ENCODE measurements at regions not wholly inside any gene's neighbourhood (a gene's known extent, or its start where the extent isn't known, plus 50 kb on each side); places are given as distances from the start of the nearest gene placed in this dataset.

DNA sequence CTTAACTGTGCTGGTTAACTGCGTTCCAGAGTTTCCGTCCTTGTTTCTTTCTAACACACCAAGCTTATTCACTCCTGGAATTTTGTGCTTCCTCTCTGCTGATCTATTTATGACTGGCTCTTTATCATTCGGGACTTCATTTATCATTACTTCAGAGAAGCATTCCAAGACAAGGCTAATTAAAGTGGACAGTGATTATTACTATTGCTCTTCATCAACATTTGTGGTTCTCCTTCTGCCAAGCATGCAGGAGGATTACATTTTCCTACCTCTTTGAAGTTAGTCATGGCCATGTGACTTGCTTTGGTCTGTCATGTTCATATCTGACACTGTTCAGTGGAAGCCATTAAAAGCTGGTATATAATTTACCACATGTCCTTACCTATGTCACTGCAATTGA, 172.4 kb upstream of the AGR3 start:
- DNase-seq = no peak

DNA sequence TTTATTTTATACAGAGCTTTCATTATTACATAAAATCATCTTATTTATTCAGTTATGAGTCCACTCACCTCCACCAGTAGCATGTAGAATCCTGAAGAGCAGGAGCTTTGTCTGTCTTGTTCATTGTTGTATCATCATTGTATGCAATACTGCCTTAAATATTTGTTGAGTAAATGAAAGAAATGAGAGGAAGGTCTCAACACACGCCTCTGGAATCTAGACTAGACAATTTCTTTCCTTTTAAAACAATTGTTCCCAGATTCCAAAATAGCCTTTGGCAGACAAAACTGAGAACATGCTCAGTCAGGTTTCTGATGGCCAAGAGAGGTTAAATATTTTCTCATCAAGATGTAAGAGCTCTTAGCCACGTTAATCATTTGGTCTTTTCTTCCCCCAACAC, 173.1 kb upstream of the AGR3 start:
- no peak for DNase-seq

DNA sequence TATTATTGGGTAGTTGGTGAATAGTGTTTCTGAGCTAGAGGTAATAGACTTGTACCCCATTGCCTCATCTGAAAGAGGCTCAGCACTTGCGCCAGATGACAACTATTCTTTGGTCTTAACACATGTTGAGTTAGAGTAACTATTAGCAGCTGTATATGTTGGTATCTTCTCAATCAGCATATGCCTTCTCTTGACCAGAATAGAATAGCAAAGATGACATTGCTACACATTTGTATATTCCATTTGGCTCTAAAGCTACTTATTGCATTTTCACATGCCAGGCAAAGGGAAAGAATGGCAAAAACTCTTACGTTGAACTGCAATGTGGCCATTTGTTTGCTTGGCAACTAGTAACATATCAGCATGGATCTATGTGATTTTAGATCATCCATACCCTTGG, 173.8 kb upstream of the AGR3 start:
- DNase-seq = no peak

DNA sequence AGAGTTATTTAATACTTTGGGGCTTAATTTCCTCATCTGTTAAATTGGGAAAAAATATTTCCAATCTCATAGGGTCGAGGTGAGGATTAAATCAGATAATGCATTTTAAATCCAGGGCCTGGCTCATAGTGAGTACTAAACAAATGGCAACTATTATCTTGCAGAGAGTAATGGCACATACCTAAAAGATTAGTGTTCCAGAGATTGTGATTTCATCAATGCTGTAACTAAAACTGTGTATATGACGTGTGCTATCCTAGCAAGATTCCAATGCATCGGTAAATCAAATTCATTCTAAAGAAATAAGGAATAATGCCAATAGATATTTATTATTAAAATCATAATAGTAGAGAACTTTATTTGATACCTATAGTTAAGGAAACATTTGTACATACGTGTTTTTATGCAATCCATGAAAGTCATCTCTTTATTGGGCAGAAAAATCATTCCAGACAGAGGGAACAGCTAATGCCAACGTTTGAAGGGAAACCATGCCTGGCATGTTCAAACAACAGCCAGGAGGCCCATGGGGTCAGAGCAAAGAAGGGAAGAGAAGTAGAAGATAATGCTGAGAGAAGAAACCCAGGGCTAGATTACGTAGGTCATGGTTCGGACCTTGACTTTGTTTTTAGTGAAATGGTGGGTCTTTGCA, 174.8 kb upstream of the AGR3 start:
- DNase-seq = no peak

DNA sequence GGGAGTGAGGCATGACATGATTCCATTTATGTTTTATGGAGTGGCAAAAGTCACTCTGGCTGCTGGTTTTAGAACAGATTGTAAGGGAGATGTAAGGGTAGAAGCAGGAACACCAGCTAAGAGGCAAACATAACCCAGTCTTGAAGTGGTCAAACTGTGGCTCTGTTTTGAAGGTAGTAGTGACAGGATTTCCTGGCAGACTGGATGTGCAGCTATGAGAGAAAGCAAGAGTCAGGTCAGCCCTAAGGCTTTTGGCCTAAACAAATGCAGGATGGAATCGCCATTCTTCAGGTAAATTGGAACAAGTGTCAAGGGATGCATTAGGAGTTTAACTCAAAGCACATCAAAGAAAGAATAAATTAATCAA, 175.3 kb upstream of the AGR3 start:
- DNase-seq = no peak

DNA sequence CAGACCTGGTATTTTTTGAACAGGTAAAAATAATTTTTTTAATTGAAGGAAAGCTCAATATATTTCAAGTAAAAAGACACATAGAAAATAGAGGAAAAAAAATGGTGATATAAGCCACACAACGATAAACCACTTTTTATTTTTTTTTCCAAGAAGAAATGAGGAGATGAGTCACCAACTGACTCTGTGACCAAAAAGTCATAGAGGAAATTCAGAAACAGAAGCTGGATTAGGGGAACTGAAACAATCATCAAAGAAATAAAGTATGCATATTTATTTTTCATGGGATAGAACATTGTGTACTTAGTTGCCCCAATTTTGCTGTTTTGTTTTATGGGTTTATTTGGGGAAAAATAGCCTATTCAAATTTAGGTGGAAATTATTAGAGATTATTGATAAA, 176.8 kb upstream of the AGR3 start:
- peak; percentile 54 for DNase-seq

DNA sequence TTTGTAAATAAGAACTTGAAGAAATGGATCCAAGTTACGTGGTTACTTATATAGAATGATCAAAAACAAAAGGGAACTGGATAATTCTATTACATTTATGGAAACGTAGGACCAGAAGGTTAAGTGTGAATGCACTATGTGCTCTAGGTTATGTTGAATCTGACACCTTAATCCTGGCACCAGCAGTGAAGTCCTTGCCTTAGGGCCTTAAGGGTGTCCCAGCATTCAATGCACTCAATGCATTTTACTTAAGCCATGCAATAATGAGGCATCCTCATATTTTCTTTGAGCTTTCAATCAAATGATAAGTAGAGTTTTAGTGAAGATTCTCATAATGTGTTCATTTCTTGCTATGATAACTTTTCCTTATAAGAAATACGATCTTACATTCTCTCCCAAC, 178.3 kb upstream of the AGR3 start:
- no peak for DNase-seq

DNA sequence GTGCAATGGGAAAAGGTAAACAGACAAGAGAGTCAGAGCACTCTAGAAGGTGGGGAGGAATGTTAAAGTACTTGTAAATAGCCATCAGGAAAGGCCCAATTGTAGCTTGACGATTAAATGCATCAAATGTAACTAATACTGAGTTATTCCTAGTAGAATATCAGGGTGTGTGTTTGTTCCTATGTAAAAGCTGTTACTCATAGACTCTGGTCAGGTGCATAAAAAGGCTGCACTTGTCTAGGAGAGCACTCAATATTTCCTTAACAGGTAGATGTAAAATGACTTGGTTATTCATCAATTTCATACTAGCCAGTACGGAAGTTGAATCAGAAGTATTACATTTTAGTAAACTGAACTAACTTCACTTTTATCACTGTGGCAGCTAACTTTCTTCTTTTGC, 179.7 kb upstream of the AGR3 start:
- no peak for DNase-seq

DNA sequence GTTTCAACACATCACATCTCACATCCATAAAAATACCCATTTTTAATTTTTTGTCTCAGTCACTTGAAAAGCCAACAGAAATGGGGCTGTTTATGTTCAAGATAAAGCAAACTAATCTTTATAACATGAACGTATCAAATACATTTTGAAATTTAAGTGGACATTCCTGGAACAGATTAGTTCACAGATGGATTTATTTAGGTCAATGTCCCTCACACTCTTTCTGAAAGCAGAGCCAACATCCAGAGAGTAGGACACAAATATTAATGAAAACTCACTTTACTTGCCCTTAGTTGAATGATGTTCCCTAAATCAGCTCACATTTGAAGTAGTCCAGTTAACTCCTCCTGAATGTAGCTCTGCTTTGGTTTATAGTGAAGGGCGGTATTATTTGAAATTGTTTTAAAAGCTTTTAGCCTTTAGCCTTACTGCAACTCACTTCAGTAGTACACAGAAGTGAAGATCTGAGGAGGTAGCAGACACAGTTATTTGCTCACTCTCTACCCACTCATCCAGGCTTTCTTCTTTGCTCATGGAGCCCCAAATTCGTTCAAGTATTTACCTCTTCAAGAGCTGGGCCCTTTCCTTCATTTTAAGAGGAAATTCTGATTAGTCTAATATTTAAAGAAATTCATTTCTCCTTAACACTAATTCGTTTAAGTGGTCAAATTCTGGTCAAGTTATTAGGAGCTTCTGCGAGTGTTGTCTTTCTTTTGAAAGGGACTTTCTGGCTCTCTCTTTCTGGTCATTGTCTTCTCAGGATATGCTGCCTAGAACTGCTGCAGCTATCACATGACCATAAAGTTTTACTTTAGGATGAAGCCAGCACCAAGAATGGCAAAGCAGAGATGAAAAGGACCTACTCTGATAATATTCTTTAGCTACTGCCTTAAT, 180.6 kb upstream of the AGR3 start:
- no peak for DNase-seq

DNA sequence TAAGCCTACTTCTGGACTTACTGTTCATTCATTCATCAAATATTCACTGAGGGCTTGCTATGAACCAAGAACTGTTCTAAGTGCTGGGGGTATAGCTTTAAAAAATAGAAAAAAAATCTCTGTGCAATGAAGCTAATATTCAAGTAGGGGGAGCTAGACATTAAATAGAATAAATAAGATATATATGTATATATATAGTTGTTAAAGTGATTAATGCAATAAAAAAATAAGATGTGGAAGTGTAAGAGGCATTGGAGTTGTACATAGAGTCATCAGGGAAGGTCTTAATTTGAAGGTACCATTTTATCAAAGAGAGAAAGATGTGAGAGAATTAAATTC, 181.2 kb upstream of the AGR3 start:
- no peak for DNase-seq

DNA sequence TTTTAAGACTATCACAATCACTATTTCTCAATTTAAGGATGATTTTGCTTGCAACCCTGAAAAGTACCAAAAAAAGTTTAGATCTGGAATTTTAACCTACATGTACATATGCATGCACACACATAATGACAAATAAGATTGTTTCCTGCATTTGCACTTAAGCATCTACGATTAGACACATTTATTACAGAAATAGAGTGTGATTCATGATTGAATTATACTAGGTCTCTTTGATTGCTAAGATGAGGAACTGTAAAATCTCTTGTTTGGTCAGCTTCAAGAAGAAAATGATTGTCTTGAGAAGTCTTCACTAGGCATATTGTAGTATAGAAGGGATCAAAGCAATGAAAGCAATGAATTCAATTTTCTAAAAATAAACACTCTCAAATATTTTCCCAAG, 185.9 kb upstream of the AGR3 start:
- no peak for DNase-seq

DNA sequence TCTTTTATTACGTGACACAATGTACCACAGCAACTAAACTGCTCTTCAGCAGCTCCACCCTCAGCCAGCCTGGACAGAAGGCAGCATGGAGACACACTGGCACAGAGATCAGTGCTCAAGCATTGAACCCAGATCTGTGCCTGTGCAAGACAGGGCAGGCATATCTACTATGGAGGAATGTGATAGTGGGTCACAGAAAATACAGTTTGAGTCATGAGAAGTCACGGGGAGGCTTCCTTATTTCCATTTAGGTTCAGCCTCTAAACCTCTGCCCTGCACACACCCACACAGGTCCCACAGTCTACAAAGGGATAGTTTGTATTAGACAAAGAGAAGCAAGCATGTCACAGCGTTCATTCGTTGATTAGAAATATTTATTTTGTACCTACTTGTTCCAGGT, 187.4 kb upstream of the AGR3 start:
- DNase-seq = no peak

DNA sequence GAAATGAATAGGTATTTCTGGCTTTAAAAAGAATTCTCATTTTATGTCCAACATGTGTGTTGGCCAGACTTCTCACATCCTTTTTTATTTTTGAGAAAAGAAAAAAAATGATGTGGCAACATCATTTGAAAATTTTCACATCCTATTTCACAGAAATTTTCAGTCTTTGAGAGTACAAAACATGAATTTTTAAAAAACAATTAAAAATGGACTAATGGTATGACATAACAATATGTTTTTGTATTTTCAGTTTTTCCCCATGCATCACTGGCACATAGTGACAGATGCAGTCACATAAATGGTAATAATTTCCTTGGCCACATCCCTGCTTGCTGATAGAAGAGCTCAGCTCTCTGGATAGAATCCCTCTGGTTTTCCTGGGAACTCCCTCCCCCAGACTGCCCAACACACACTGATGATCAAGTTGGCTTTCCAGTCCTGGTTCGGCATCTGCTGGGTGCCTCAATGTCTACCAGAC, 188.5 kb upstream of the AGR3 start:
- no peak for DNase-seq

DNA sequence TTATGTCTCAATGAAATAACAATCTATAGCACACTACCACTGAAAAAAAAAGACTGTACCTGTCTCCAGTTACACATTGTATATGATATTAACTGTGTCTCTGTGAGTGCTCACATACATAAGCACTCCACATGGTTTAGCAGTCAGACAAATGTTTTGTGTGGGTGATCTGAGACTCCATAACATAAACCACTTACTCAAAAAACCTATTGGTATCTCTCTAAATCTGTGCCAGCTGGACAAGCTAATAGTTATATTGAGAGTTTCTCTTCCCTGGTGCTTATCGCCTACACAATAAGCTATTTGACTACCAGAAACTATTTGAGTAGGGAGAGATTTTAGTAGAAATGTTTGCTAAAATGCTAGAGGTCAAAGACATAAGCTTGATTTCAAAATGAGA, 190.1 kb upstream of the AGR3 start:
- DNase-seq = no peak

DNA sequence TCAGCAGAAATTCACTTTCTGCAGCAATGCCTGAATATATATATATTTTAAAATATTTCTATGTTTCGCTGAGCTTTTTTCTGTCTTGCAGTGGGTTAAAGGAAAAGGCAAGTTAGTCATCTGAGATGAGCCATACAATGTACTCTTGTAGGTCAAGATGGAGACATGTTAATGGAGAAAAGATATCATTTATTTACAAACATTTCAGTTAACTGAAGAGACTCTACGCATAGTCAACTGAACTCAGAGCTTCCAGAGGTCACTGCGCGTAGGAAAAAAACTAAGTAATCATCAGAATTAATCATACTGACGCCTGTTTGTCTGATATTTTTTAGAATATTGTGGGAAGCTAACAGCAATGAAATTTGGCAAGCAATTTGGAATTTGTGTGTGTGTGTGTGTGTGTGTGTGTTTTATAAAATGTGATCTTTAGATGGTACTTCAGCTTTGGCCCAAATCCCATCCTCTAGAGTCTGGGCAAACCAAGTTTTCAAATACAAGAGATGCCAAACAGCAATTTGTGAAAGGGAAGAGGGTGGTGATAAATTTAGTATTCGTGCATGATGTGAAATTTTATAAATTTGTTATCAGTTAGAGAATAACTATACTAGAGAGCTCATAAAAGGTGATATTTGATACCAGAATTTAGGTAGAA, 193.9 kb upstream of the AGR3 start:
- no peak for DNase-seq

DNA sequence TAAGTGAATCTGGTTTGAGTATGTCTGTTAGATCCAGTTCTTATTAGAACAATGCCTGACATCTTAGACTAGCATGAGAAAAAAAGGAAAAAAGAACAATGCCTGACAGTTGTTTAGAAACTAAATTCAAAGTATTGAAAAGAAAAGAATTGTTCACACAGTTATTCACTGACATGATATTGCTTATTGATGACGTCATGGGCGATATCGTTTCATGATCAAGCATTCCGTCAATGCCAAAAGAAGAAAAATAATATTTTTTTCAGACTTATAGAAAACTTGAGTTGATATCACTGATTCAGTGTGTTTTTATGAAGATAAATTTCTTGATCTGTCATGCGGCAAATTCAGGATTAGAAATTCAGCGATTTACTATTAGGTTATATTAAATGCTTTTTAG, 196.5 kb upstream of the AGR3 start:
- DNase-seq = no peak

DNA sequence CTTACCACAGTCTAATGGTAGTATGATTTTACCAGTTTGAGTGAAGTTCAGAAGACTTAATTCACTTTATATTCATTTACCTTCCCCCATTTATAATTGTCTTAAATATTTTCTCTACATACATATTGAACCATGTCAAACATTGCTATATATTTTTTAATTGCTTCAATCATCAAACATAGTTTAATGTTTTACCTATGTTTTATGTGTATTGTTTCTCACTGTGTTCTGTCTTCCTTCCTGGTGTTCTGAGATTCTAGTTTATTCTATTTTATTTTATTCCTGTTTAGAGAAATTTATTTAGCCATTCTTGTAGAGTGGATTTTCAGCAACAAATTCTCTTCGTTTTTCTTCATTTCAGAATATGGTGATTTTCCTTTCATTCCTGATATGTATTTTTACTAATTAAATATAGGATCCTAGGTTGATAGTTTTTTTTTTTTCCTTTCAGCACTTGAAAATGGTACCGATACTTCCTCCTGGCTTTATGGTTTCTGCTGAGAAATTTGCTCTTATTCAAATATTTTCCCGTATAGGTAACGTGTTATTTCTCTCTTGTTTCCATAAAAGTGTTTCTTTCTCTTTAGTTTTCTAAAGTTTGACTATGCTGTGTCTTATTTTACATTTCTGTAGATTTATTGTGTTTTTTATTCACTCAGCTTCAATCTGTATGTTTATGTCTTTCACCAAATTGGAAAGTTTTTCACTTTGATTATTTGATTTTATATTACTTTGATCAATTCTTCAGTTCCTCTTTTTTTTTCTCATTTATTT, 201.8 kb upstream of the AGR3 start:
- no peak for DNase-seq

DNA sequence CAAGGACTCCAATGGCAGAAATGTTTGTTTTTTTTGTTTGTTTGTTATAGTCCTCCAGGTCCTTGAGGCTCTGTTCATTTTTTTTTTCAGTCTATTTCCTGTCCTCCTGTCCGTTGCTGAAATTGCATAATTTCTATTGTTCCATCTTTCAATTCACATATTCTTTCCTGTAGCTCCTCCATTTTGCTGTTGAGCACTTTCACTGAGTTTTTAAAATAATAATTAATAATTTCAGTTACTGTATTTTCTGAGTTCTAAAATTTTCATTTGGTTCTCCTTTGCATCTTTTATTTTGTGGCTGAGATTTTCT, 202.3 kb upstream of the AGR3 start:
- no peak for DNase-seq

DNA sequence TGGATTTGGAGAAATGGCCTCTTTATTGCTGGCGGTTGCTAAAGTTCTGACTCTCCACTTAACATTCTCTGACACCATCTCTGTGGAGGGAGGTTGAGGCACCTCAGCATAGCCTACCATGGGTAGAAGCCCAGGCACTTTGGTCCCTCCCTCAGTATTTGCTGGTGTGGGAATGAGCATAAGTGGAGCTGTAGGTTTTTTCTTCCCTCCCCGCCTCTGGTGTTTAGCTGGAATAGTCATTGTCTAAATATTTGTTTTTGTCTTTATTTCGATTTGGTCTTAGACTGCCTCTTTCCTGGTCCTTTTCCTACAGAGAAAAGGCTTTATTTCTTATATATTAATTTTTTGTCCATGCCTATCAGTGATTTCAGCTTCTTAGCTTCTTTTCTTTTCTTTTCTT, 203.4 kb upstream of the AGR3 start:
- no peak for DNase-seq

DNA sequence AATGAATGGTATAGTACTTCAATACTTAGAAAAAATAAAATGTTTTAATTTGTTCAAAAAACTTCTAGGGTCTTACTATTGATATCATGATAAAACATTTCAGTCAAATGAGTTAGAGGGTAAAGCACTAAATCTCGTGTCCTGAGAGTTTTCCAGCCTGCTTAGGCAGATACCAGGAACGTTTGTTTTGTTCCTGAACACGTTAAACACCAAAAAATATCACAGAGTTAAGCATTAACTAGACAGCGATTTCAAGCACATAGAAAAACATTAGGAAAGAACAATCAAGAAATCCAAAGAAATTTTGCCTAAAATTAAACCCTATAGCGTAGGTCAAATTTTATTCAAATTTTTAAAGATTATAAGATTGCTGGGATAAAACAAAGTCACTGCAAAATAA, 204.6 kb upstream of the AGR3 start:
- no peak for DNase-seq

DNA sequence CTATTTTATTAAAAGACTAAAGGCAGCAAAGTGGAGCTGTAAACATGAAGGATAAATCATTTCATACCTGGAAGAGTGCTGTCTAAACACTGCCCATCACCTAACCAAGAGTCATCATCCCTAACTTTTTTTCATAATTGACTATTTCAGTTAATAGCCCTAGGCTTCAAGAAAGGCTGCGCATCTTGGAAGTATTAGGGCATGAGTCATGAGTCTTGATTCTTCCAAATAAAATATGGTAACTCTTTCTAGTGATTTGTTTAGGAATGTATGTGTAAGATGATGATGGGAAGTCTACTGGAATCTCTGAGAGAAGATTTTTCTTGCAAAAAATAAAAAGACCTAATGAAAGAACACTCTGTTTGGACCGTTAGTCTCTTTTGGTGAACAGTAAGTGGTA, 207.7 kb upstream of the AHR start:
- DNase-seq = no peak

DNA sequence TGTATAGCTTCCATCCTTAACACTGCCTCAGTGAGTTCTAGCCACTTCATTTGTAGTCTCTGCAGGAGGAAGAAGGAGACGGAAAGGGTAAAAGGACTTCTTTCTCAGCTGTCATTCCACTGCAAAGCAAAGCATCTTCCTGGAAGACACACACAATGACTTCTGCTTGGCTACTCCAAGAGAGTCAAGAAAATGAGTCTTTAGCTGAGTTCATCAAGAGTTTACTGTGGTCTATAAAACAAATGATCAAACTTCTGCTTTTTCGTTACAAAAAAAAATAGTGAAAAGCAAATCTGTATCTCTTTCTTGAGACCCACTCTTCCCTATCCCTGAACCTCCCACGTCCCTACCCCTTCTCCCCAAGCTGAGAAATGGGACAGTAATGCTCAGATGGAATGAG, 205.0 kb upstream of the AHR start:
- peak; percentile 26 for DNase-seq

DNA sequence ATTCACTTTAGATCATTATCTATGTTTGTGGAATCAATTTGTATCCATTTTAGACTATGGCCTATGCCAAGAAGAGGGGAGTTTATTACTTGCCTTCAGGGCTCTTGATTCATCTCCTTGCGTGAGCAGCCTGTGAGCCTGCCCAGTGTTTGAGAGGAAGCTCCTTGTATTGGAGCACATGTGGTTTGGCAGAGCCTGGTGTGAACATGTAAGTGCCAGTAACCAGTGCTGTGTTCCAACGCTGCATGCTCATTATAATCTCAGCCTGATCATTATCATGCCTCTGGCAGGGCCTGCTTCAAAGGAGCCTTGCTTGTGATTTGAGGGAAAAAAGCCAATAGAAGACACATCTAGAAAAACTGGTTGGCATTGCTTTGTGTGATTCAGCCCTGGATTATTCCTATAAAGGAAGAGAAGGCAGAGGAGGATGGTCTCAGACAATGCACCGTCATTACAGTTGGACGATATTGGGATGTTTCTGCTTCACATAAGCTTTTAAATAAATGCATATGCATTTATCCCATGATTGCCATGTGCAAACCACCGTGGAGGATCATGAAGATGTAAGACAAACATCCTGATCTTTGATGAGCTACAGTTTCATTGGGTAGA, 203.4 kb upstream of the AHR start:
- no peak for DNase-seq
